T-helper 17 cell (primary cell): ENCODE measurements at regions not wholly inside any gene's neighbourhood (a gene's known extent, or its start where the extent isn't known, plus 50 kb on each side); places are given as distances from the start of the nearest gene placed in this dataset.
"Not testable (repeated sequence)": the region's sequence is repeated elsewhere in the genome, so short reads cannot be mapped to it uniquely, and the experiment has no call there.

ENCODE experiments used
- ATAC-seq: fragments of 150-1000 bp; cut with Tn5 transposase; 2 replicates; pipeline ENCODE4 v1.10.0; 2021; ENCODE audit warnings: mild to moderate bottlenecking, moderate library complexity
- DNase-seq, 3 donors: peaks; one replicate each; pipeline versions ENCODE4 v3.0.0 to v3.0.0-alpha.2; 2020 to 2021
- H3K9me3 ChIP-seq: one replicate; pipeline ENCODE4 v1.7.0; 2013; ENCODE audit warnings: low read length, mild to moderate bottlenecking; ENCODE audit not compliant: control insufficient read depth, poor library complexity, severe bottlenecking
- H3K27ac Mint-ChIP-seq: one replicate; pipeline ENCODE4 v1.8.0; 2022; ENCODE audit warnings: mild to moderate bottlenecking, moderate library complexity, mixed read lengths
- H3K27me3 Mint-ChIP-seq: one replicate; pipeline ENCODE4 v1.8.0; 2022; ENCODE audit warnings: mixed read lengths
- H3K36me3 Mint-ChIP-seq: one replicate; pipeline ENCODE4 v1.8.0; 2022; ENCODE audit warnings: low read depth, mixed read lengths
- H3K4me1 Mint-ChIP-seq: one replicate; pipeline ENCODE4 v1.8.0; 2022; ENCODE audit warnings: mild to moderate bottlenecking, mixed read lengths
- H3K4me3 Mint-ChIP-seq: one replicate; pipeline ENCODE4 v1.8.0; 2022; ENCODE audit warnings: mild to moderate bottlenecking, moderate library complexity, mixed read lengths

DNA sequence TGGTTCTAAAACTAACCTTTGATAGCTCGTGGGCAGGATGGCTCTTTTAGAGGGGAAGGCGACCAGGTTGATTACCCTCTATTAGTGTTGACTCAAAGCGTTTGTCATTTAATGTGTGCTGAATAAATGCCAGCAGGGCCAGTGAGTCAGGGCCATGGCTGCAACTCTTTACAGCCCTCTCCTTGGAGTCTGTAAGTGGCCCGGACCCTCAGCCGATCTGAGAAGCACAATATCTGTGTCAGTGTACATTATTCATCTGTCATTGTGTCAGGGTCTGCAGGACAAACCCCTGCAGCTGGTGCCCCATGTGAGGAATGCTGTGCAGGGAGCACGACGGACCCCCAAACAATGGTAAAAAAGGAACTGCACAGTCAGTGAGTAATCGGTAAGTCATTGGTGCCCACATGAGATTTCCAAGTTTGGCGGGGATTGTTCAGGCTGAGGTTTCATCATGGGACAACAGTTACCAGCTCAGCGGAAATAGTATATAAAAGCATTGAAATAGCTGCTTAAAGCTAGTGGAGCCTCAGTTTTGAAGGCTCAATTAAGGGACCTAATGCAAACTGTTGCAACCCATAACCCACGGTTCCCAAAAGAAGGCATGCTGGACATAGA is 139.1 kb downstream of the ZNF675 start:
- DNase-seq (no peak), ATAC-seq (no peak)
- Mint-ChIP-seq H3K4me1 (no peaks in the 10 kb centered on the region), H3K36me3 (peaks cover 2% of the 10 kb centered on the region), H3K27me3 (no peaks in the 10 kb centered on the region), H3K4me3 (no peak overlapping the region), H3K27ac (no peak overlapping the region)
- no peaks in the 10 kb centered on the region for H3K9me3 ChIP-seq

DNA sequence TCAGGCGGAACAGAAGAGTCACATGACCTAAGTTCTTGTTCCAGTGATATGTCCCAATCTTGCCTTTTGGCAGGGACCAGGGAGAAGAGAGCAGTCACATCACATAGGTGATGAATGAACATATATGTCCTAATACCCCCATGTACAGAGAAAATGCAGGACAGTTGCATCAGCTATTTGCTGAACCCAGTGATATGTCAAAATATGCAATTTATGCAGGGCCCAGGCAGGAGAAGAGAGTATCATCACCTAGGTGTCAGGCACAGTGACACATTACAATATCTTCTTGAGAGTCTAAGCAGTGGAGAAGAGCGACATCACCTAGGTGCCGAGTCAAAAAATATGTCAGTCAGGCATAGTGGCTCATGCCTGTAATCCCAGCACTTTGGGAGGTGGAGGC is 139.9 kb downstream of the ZNF675 start:
- no peak overlapping the region for H3K27ac Mint-ChIP-seq
- no peak overlapping the region for H3K4me3 Mint-ChIP-seq
- H3K9me3 ChIP-seq: no peaks in the 10 kb centered on the region
- no peak for ATAC-seq
- no peak for DNase-seq
- peaks cover 2% of the 10 kb centered on the region for H3K36me3 Mint-ChIP-seq
- no peaks in the 10 kb centered on the region for H3K27me3 Mint-ChIP-seq
- no peaks in the 10 kb centered on the region for H3K4me1 Mint-ChIP-seq

DNA sequence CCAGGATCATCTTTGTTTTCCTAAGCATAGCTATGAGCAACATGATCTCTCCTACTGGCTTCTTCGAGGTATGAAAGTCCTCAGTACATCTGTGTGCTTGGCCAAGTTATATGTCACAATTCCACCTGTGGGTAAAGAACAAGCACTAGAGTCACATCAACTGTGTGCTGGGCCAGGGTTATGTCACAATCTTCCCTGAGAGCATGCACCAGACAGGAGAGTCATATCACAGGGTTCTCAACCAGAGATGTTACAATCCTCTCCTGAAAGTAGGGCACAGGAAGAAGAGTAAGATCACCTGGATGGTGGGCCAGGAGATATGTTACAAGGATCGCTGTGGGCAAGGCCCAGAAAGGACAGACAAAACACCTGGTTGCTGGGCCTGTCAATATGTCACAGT is 143.7 kb downstream of the ZNF675 start:
- no peaks in the 10 kb centered on the region for H3K9me3 ChIP-seq
- ATAC-seq (no peak), DNase-seq (no peak)
- no peaks in the 10 kb centered on the region for H3K4me1 Mint-ChIP-seq
- no peak overlapping the region for H3K4me3 Mint-ChIP-seq
- no peaks in the 10 kb centered on the region for H3K27me3 Mint-ChIP-seq
- H3K27ac Mint-ChIP-seq: no peak overlapping the region
- H3K36me3 Mint-ChIP-seq: peaks cover 2% of the 10 kb centered on the region

DNA sequence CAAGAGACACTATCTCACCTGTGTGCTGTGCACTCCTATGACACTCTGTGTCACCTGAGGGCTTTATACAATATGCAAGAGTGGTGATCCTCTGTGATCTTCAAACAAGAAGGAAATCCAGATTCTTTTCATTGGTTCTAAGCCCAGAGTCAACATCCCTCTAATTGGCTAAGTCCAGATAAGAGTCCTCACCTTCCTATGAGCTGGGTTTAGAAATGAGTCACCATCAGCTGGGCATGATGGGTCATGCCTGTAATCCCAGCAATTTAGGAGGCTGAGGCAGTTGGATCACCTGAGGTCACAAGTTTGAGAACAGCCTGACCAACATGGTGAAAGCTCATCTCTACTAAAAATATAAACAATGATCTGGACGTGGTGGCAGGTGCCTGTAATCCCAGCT is 144.4 kb downstream of the ZNF675 start:
- Mint-ChIP-seq H3K4me3 (no peak overlapping the region), H3K4me1 (no peaks in the 10 kb centered on the region), H3K27ac (no peak overlapping the region), H3K27me3 (no peaks in the 10 kb centered on the region), H3K36me3 (peaks cover 2% of the 10 kb centered on the region)
- DNase-seq (no peak), ATAC-seq (no peak)
- H3K9me3 ChIP-seq: no peaks in the 10 kb centered on the region

DNA sequence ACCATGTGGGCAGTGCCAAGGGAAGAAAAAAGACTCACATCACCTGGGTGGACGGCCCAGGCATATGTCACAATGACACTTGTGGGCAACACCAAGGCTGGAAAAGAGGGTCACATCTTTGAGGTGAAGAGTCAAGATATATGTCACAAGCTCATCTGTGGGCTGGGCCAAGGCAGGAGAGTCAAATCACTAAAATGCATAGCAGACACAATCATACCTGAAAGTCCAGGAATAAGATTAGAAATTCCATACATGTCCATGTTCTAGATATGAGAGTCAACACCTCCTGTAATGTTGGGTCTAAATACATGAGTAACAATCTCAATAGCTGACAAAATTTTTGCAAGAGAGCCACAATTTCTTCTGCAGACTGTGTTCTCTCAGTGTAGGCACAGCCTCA is 145.0 kb downstream of the ZNF675 start:
- Mint-ChIP-seq H3K36me3 (peaks cover 2% of the 10 kb centered on the region), H3K27ac (no peak overlapping the region), H3K4me1 (no peaks in the 10 kb centered on the region), H3K27me3 (no peaks in the 10 kb centered on the region), H3K4me3 (peak overlapping the region; percentile 10)
- H3K9me3 ChIP-seq: no peaks in the 10 kb centered on the region
- ATAC-seq (no peak), DNase-seq (no peak)

DNA sequence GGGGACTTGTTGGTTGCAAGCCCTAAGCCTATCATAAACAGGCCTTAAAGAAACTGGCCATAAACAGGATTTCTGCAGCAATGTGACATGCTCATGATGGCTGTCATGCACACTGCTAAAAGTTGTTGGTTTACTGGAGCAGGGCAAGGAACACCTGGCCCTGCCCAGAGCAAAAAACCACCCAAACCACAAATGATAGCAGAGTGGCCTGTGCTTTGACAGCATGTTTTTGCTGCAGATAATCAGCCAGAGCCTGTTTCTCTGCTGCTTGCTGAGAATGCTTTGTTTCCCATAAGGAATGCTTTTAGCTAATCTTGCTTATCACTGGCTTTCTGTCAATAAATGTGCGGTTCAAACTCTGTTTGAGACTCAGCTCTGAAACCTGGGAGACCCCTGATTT is 144.9 kb upstream of the ZNF91 start:
- not testable (repeated sequence) for ATAC-seq

DNA sequence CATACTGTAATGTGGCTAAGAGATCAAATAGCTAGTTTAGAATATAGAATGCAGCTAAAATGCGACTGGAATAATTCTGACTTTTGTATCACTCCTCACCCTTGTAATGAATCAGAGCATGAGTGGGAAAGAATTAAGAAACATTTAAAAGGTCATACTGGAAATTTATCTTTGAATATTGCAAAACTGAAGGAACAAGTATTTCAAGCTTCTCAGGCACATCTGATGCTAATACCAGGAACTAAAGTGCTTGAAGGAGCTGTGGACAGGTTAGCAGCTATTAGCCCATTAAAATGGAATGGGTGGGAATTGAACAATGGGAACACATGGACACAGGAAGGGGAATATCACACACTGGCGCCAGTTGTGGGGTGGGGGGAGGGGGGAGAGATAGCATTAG is 144.2 kb upstream of the ZNF91 start:
- DNase-seq: no peak
- H3K9me3 ChIP-seq: no peaks in the 10 kb centered on the region
- Mint-ChIP-seq H3K4me3 (no peak overlapping the region), H3K27ac (no peak overlapping the region), H3K36me3 (no peaks in the 10 kb centered on the region), H3K4me1 (no peaks in the 10 kb centered on the region), H3K27me3 (no peaks in the 10 kb centered on the region)
- no peak for ATAC-seq

More for the DNA sequence above, 144.9 kb upstream of the ZNF91 start:
- H3K9me3 ChIP-seq, H3K4me1 Mint-ChIP-seq, H3K27ac Mint-ChIP-seq, DNase-seq, H3K36me3 Mint-ChIP-seq, H3K4me3 Mint-ChIP-seq, H3K27me3 Mint-ChIP-seq: not testable (repeated sequence)

DNA sequence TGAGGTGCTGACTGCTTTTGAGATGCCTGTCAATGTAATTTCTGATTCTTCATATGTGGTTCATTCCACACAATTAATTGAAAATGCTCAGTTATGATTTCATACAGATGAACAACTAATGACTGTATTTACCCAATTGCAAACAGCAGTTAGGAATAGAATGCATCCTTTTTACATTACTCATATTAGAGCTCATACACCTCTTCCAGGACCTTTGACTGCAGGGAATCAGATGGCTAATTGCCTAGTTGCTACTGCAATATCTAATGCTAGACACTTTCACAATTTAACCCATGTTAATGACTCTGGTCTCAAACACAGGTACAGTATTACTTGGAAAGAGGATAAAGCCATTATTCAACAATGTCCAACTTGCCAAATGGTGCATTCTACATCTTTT is 141.9 kb upstream of the ZNF91 start:
- H3K4me1 Mint-ChIP-seq, H3K36me3 Mint-ChIP-seq, H3K9me3 ChIP-seq, H3K27me3 Mint-ChIP-seq, H3K27ac Mint-ChIP-seq, ATAC-seq, H3K4me3 Mint-ChIP-seq, DNase-seq: not testable (repeated sequence)

DNA sequence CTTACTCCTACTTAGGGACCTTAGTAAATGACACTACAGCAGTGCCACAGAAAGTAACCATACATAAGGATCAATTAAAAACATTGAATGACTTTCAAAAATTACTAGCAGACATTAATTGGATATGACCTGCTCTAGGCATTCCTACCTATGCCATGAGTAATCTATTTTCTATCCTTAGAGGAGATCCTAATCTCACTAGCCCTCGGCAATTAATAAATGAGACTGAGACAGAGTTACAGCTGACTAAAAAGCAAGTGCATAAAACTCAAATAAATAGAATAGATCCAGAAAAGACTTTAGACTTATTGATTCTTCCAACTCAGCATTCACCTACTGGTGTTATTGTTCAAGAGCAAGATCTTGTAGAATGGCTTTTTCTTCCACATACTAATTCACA is 141.1 kb upstream of the ZNF91 start:
- H3K9me3 ChIP-seq, H3K27me3 Mint-ChIP-seq, H3K4me1 Mint-ChIP-seq, H3K36me3 Mint-ChIP-seq, H3K4me3 Mint-ChIP-seq, H3K27ac Mint-ChIP-seq, ATAC-seq, DNase-seq: not testable (repeated sequence)

DNA sequence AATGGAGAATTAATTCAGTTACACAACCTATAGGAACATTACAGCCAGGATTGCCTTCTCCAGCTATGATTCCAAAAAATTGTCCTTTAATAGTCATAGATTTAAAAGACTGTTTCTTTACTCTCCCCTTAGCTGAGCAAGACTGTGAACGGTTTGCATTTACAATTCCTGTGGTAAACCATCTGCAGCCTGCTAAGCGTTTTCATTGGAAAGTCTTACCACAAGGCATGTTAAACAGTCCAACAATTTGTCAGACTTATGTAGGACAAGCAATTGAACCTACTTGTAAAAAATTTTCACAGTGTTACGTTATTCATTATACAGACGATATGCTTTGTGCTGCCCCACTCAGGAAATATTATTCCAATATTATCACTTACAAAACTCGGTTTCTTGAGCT is 140.6 kb upstream of the ZNF91 start:
- not testable (repeated sequence) for H3K4me1 Mint-ChIP-seq, H3K36me3 Mint-ChIP-seq, H3K27me3 Mint-ChIP-seq, ATAC-seq, DNase-seq, H3K27ac Mint-ChIP-seq, H3K4me3 Mint-ChIP-seq, H3K9me3 ChIP-seq

DNA sequence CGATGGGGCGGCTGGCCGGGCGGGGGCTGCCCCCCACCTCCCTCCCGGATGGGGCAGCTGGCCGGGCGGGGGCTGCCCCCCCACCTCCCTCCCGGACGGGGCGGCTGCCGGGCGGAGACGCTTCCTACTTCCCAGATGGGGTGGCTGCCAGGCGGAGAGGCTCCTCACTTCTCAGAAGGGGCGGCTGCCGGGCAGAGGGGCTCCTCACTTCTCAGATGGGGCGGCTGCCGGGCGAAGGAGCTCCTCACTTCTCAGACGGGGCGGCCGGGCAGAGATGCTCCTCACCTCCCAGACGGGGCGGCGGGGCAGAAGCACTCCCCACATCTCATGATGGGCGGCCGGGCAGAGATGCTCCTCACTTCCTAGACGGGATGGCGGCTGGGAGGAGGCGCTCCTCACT is 138.2 kb upstream of the ZNF91 start:
- H3K9me3 ChIP-seq, H3K27ac Mint-ChIP-seq, H3K27me3 Mint-ChIP-seq, H3K4me1 Mint-ChIP-seq, H3K36me3 Mint-ChIP-seq, H3K4me3 Mint-ChIP-seq, DNase-seq, ATAC-seq: not testable (repeated sequence)

DNA sequence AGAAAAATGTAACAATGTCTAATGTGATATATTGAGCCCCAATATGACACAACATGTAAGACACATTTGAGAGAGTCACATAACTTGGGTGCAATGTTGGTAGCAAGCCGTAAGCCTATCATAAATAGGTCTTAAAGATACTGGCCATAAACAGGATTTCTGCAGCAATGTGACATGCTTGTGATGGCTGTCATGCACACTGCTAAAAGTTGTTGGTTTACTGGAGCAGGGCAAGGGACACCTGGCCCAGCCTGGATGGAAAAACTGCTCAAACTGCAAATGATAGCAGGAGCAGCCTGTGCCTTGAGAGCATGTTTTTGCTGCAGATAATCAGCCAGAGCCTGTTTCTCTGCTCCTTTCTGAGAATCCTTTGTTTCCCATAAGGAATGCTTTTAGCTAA is 136.7 kb upstream of the ZNF91 start:
- H3K27me3 Mint-ChIP-seq: no peaks in the 10 kb centered on the region
- H3K36me3 Mint-ChIP-seq: peaks cover 3% of the 10 kb centered on the region
- no peak for ATAC-seq

DNA sequence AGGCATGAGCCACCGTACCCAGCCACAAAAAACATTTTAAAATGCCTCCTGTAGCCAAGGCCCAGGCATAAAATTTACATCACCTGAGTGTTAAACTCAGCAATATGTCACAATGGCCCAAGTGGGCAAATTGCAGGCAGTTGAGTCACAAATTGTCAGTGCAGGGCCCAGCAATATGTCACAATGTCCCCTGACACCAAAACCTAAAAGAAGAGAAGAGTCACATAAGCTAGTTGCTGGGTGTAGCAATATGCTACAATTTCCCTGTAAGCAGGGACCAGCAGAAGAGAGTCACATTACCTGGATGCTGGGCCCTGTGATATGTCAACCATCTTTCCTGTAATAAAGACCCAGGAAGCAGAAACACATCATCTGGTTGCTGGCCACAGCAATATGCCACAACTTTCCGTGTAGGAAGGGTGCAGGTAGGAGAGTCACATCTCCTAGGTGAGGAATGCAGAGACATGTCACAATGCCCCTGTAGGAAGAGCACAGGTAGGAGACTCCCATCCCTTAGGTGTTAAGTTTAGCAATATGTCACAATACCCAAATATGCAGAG is 136.0 kb upstream of the ZNF91 start:
- Mint-ChIP-seq H3K4me3 (no peak overlapping the region), H3K27me3 (no peaks in the 10 kb centered on the region), H3K36me3 (peaks cover 3% of the 10 kb centered on the region), H3K4me1 (no peaks in the 10 kb centered on the region), H3K27ac (no peak overlapping the region)
- no peaks in the 10 kb centered on the region for H3K9me3 ChIP-seq
- no peak for DNase-seq
- ATAC-seq: no peak

More for the DNA sequence above, 136.7 kb upstream of the ZNF91 start:
- Mint-ChIP-seq H3K4me3 (no peak overlapping the region), H3K27ac (no peak overlapping the region), H3K4me1 (no peaks in the 10 kb centered on the region)
- H3K9me3 ChIP-seq: no peaks in the 10 kb centered on the region
- no peak for DNase-seq

DNA sequence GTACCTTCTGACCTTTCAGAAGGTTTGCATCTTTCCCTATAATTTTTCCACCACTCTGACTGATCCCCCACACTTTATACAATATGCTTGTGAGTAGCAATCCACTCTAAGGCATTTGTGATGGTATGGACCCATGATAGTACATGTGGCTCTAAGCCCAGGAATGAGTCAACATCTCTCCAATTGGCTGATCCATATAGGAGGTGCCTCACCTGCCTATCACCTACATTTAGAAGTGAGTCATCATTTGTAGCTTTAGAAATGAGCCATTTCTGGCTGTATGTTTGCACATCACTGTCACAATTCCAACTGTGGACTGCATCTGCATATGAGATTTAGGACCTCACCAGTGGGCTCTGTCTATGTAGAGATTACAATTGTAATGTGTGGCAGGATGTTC is 133.1 kb upstream of the ZNF91 start:
- no peaks in the 10 kb centered on the region for H3K9me3 ChIP-seq
- Mint-ChIP-seq H3K4me3 (no peak overlapping the region), H3K27ac (no peak overlapping the region), H3K4me1 (no peaks in the 10 kb centered on the region), H3K36me3 (peaks cover 3% of the 10 kb centered on the region), H3K27me3 (no peaks in the 10 kb centered on the region)
- DNase-seq: no peak
- no peak for ATAC-seq
